IMR-90 (cell line): ENCODE measurements at regions not wholly inside any gene's neighbourhood (a gene's known extent, or its start where the extent isn't known, plus 50 kb on each side); places are given as distances from the start of the nearest gene placed in this dataset.

Source experiments
- BHLHE40 ChIP-seq: fragments of 150-350 bp; IDR thresholded peaks from 2 replicates; pipeline ENCODE4 v1.6.1; 2016; ENCODE audit warnings: mild to moderate bottlenecking, low read depth, low read length
- CHD1 ChIP-seq: IDR thresholded peaks from 2 replicates; pipeline ENCODE4 v1.6.1; 2012; ENCODE audit warnings: low read depth, low read length, improper control_type of control experiment
- CTCF ChIP-seq: conservative IDR thresholded peaks from 2 replicates; pipeline ENCODE4 v1.5.1; 2012; ENCODE audit warnings: mild to moderate bottlenecking, low read depth, low read length, improper control_type of control experiment
- ELK1 ChIP-seq: fragments of 150-350 bp; IDR thresholded peaks from 2 replicates; pipeline ENCODE4 v1.6.1; 2016; ENCODE audit warnings: low read depth, mild to moderate bottlenecking, low read length, moderate library complexity, borderline replicate concordance
- MAFK ChIP-seq: IDR thresholded peaks from 2 replicates; pipeline ENCODE4 v1.6.1; 2012; ENCODE audit warnings: low read depth, low read length, improper control_type of control experiment
- MAZ ChIP-seq: IDR thresholded peaks from 2 replicates; pipeline ENCODE4 v1.6.1; 2012; ENCODE audit warnings: low read depth, mild to moderate bottlenecking, low read length, improper control_type of control experiment, moderate library complexity, borderline replicate concordance
- MXI1 ChIP-seq: IDR thresholded peaks from 2 replicates; pipeline ENCODE4 v1.6.1; 2012; ENCODE audit warnings: low read depth, mild to moderate bottlenecking, low read length, moderate library complexity, borderline replicate concordance
- POLR2A ChIP-seq: IDR thresholded peaks from 2 replicates; pipeline ENCODE4 v1.6.1; 2012; ENCODE audit warnings: mild to moderate bottlenecking, low read depth, low read length
- RAD21 ChIP-seq: IDR thresholded peaks from 2 replicates; pipeline ENCODE4 v1.6.1; 2012; ENCODE audit warnings: low read length, improper control_type of control experiment
- RCOR1 ChIP-seq: IDR thresholded peaks from 2 replicates; pipeline ENCODE4 v1.6.1; 2012; ENCODE audit warnings: mild to moderate bottlenecking, low read length, improper control_type of control experiment; ENCODE audit not compliant: insufficient replicate concordance
- RFX5 ChIP-seq: IDR thresholded peaks from 2 replicates; pipeline ENCODE4 v1.8.0; 2012; ENCODE audit warnings: low read depth, mild to moderate bottlenecking, low read length, moderate library complexity
- SMC3 ChIP-seq: fragments of 150-350 bp; IDR thresholded peaks from 2 replicates; pipeline ENCODE4 v1.6.1; 2016; ENCODE audit warnings: low read depth, mild to moderate bottlenecking, antibody characterized with exemption, low read length, moderate library complexity
- USF2 ChIP-seq: fragments of 150-350 bp; IDR thresholded peaks from 2 replicates; pipeline ENCODE4 v1.6.1; 2017; ENCODE audit warnings: mild to moderate bottlenecking, antibody characterized with exemption, low read length, low read depth

GRCh38 chr5:74257060-74257527 lies 383.4 kb downstream of the ENC1 start:
- TF ChIP-seq POLR2A (no peak), CTCF (no peak), USF2 (no peak), RAD21 (no peak), ELK1 (no peak), SMC3 (no peak), MAFK (no peak), RCOR1 (no peak), MAZ (no peak), MXI1 (no peak), RFX5 (no peak), BHLHE40 (no peak), CHD1 (no peak)
